ENCODE measurements at regions not wholly inside any gene's neighbourhood (a gene's known extent, or its start where the extent isn't known, plus 50 kb on each side); places are given as distances from the start of the nearest gene placed in this dataset.
A peak's percentile ranks its signal among the peaks of the same experiment; 100 is the strongest.
"Not testable (repeated sequence)": the region's sequence is repeated elsewhere in the genome, so short reads cannot be mapped to it uniquely, and the experiment has no call there.

DNA sequence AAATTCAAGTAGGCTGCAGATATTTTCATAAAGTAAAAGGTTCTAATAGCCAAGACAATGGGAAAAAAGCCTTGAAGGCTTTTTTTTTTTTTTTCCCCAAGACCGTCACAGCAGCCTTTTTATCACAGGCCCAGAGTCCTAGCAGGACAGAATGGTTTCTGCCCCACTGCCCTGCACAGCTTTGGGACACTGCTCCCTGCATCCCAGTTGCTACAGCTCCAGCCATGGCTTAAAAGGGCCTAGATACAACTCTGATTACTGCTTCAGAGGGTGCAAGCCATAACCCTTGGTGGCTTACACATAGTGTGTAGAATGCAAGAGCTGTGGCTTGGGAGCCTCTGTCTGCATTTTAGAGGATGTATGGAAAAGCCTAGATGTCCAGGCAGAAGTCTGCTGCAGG lies 1362.8 kb downstream of the SLITRK5 start:
- no peak for DNase-seq (ENCODE audit: low read depth)

- no peak for DNase-seq (ENCODE audit: low read depth)
These were observed 1381.5 kb downstream of the SLITRK5 start for GRCh38 chr13:89052699-89053098.

GRCh38 chr13:89053418-89053817 lies 1382.2 kb downstream of the SLITRK5 start:
- DNase-seq (ENCODE audit: low read depth), result no peak

DNA sequence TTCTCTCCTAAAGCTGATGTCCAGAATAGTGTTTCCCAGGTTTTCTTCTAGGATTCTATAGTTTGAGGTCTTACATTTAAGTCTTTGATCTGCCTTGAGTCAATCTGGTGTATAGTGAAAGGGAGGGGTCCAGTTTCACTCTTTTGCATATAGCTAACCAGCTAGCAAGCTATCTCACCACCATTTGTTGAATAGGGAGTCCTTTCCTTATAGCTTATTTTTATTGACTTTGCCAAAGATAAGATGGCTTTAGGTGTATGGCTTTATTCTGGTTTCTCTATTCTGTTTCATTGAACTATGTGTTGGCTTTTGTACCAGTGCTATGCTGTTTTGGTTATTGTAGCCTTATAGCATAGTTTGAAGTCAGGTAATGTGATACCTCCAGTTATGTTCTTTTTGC lies 1386.1 kb downstream of the SLITRK5 start:
- no peak for DNase-seq (ENCODE audit: low read depth)

DNA sequence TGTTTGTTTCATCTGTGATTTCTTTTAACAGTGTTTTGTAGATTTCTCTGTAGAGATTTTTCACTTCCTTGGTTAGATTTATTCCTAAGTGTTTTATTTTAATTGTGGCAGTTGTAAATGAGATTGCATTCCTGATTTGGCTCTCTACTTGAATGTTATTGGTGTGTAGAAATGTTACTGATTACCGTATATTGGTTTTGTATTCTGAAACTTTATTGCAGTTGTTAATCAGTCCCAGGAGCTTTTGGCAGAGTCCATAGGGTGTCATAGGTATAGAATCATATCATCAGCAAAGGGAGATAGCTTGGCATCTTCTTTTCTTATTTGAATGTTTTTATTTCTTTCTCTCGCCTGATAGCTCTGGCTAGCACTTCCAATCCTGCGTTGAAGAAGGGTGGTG lies 1386.7 kb downstream of the SLITRK5 start:
- DNase-seq (ENCODE audit: low read depth), result no peak

GRCh38 chr13:89061821-89062220 lies 1390.7 kb downstream of the SLITRK5 start:
- no peak for DNase-seq (ENCODE audit: low read depth)

DNA sequence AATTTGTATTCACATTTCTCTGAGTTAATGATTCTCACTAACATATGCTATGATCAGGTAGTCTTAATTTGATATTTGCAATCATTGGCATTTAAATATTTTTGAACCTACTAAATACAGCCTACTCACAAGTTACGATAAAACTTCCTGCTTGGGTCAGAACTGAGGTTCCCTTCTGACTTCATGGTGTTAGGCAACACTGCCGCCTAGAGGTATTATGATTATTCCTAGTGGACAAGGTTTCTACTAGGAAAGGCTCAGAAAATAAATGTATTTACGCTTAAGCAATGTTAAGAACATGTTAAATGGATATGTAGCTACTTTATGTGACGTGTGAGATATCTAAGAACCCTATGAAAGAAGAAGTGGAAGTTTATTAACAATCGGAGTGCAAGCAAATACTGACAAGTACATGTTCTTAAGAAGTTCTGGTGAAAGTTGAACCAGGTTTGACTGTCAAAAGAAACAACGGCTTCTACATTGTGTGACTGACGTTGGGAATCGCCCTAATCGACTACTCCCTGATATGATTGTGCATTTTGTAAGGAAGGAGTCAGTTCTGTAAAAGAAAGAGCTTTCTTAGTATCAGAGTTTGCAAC lies 1395.8 kb downstream of the SLITRK5 start:
- DNase-seq (ENCODE audit: low read depth), result peak; percentile 8

DNA sequence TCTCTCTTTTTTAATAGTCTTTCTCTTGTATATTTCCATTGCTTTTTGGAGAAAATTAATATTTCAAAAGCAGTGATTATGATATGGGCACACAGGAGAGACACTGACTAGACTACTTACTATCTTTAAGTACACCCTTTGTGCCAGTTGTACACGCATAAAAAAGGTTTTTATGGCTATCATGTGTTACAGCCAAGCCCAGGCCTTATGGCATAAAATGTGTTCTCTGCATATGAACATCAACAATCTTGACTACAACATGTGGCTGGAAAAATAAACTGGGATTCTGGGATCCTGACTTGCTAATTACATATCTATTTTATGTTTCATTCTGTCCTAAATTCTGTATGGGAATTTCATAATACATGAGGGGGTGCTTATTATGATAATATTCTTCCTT lies 1401.8 kb downstream of the SLITRK5 start:
- DNase-seq (ENCODE audit: low read depth), result no peak

DNA sequence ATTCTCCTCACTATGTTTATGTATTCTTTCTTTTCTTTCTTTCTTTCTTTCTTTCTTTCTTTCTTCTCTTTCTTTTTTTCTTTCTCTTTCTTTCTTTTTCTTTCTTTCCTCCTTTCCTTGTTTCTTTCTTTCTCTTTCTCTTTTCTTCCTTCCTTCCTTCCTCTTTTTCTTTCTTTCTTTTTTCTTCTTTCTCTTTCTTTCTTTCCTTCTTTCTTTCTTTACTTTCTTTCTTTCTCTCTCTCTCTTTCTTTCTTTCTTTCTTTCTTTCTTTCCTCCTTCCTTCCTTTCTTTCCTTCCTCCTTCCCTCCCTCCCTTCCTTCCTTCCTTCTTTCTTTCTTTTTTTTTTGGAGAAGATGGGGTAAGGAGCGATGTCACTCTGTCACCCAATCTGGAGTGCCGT lies 1405.5 kb downstream of the SLITRK5 start:
- no peak for DNase-seq (ENCODE audit: low read depth)

GRCh38 chr13:89082623-89083022 lies 1411.5 kb downstream of the SLITRK5 start:
- no peak for DNase-seq (ENCODE audit: low read depth)

GRCh38 chr13:89088107-89088506 lies 1416.9 kb downstream of the SLITRK5 start:
- DNase-seq (ENCODE audit: low read depth), result not testable (repeated sequence)

DNA sequence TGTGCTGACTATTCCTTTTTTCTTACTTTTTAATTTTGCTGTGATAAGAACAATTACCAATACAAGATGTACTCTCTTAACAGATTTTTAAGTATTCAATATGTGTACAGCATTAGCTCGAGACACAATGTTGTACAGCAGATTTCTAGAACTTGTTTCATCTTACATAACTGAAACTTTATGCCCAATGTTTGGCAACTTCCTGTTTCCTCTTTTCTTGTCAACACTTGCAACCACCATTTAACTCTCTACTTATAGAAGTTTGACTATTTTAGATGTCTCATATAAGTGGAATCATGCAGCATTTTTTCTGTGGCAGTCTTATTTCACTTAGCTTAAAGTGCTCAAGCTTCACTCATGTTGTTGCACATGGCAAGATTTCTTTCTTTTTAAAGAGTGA lies 1426.8 kb downstream of the SLITRK5 start:
- DNase-seq (ENCODE audit: low read depth), result no peak

- no peak for DNase-seq (ENCODE audit: low read depth)
These were observed 1442.6 kb downstream of the SLITRK5 start for GRCh38 chr13:89113744-89114143.

DNA sequence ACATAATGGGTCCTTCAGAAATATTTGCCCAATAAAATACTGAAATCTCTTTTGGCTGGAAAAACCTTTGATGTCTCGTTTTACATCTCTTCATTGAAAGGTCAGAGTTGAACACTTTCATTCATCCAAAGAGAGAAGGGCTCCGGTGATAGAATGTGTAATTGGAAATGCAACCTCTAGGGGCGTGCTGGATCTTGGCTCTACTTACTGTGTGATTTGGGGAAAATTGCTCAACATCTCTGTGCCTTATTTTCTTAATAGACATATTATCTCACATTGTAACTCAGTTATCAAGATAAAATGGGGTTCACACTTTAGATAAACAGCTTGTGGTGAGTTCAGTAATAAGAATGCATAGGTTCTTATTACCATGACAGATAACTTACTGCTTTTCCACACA lies 1444.1 kb downstream of the SLITRK5 start:
- no peak for DNase-seq (ENCODE audit: low read depth)

GRCh38 chr13:89136678-89137077 lies 1465.5 kb downstream of the SLITRK5 start:
- DNase-seq (ENCODE audit: low read depth), result no peak

- DNase-seq (ENCODE audit: low read depth), result no peak
These were observed 1479.2 kb downstream of the SLITRK5 start for GRCh38 chr13:89150362-89150761.

GRCh38 chr13:89153941-89154340 lies 1482.8 kb downstream of the SLITRK5 start:
- DNase-seq (ENCODE audit: low read depth), result no peak

- DNase-seq (ENCODE audit: low read depth), result no peak
These were observed 1491.9 kb downstream of the SLITRK5 start for GRCh38 chr13:89163096-89163495.

DNA sequence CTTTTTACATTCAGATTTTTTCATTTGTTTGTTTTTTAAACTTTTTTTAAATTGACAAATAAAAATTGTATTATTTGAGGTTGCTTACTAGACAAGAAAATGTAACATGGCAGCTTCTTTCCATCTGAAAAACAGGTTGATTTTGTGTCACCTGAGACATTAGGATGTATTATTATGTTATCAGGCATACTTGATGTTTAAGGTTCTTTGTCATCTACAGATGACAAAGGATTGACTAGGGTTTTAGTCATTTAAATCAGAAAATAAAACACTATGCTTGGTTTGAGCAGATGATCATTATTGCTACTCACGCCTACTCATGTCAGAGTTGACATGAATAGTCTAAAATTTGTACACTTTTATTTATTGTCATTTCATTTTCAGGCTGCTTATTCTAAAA lies 1494.5 kb downstream of the SLITRK5 start:
- no peak for DNase-seq (ENCODE audit: low read depth)

- no peak for DNase-seq (ENCODE audit: low read depth)
These were observed 1498.8 kb downstream of the SLITRK5 start for GRCh38 chr13:89169951-89170350.

GRCh38 chr13:89181041-89181440 lies 1509.9 kb downstream of the SLITRK5 start:
- no peak for DNase-seq (ENCODE audit: low read depth)

DNA sequence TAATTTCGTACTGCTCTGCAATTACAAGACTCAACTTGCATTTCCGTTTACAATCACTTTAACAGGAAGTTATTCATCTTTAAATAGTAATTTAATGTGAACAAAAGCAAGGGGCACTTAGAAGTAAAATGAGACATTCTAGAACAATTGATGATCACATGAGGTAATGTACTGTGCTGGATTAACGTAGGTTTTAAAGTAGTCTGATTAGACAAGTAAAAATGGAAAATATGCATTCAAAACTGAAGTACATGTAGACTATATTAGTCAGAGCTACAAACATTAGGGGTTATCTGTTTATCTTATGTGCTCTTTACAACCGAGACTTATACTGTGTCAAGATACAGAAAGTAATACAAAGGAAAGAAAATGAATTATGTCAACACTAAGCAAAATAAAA lies 1528.0 kb downstream of the SLITRK5 start:
- peak; percentile 8 for DNase-seq (ENCODE audit: low read depth)

GRCh38 chr13:89204435-89204834 lies 1533.3 kb downstream of the SLITRK5 start:
- no peak for DNase-seq (ENCODE audit: low read depth)

DNA sequence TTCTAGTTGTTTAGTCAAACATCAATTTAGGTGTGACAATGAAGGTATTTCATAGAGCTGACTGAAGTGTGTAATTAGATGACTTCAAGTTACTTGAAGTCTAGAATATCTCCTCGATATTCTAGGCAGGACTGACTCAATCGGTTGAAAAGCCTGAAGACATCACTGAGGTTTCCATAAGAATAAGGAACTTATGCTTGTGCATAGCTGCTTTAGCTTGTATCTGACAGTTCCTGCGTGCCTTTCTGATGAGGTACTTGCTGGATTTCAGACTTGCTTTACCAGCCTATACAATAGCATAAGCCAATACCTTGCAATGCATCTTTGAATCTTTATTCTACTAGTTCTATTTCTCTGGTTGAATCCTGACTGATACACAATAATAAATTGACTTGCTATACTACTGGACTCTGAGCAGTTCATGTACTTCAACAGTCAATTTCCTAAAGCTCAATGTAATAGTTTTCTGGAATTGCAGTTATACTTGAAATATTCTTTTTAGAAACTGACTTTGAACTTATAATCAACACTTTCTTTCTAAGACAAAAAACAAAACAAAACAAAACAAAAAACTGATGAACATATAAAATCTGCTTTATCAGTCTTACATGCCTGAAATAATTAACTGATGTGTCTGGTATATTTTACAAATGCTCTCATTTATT lies 1534.8 kb downstream of the SLITRK5 start:
- DNase-seq (ENCODE audit: low read depth), result no peak

Data from HS-5 (cell line).